Left hindlimb (tissue), 1 donor: ENCODE measurements at regions not wholly inside any gene's neighbourhood (a gene's known extent, or its start where the extent isn't known, plus 50 kb on each side); places are given as distances from the start of the nearest gene placed in this dataset.
"Not testable (repeated sequence)": the region's sequence is repeated elsewhere in the genome, so short reads cannot be mapped to it uniquely, and the experiment has no call there.

Source experiments
- DNase-seq: peaks from one replicate; pipeline ENCODE4 v3.0.0-alpha.2; 2018

DNA sequence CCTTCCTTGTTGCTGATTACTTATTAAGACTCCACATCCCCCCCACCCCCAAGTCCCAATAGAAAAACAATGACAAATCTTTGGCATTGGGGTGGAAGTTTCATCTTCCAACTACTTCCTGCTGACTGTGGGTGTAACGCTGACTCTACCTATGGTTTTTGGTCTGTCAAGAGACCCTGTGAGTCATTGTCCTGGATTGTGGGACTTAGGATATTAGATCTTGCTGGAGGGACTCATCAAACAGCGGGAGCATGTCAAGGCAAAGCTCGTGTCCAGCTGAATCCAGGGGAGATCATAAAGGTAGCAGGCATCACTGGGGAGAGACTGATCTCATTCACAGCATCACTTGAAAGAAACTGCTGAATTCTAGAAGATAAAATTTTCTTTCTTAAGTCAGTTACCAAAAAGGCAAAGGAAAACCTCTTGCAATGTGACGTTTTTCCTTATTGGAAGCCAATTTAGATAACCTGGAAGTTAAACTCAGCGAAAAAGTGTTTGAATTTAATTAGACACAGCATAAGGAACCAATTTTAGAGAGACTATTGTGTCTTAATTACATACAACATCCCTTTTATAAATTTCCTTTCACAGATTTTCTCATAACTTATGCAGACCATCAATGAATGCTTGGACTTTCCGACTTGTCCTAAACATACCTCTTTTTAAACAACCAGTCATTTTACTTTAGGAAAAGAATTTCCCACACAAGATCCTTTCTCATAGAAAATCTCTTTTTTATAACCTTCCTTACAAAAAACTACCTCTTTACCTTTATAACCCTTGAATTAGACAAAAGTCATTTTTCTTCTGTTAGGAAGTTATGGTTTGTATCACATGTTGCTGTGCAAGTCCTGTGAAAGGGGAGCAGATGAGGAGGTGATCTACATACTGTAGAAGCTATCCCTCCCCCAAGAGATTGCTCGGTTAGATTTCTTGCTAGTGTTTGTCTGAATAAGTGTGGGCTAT, 94.6 kb upstream of the SCAF11 start:
- no peak for DNase-seq

DNA sequence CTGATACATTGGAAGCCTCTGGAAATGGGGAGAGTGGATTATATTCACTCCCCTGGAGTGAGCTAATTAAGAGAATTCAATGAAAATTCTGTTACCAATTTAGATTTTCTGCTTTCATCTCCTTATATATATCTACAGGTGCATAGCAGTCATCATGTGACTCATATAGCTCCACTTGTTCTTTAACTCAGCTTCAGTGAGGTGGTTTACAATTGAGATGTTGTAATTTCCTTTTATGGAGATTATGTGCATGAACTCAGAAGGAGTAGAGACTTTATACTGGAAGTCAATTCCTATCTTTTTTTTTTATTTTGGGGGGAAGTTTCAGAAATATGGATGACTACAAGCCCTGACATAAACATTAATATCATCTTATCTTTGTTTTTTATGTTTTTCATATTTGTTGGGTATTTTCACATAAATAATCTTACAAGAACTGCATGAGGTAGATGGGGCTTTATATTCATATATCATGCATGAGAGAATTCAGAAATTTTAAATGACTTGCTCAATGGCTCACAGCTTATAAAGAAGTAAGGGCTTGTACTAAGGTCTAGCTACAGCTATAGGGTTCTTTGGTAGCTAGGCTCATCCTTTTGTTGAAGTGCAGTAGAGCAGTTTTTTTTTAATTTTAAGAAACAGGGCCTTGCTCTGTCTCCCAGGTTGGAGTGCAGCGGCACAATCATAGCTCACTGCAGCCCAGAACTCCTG, 92.3 kb upstream of the SCAF11 start:
- DNase-seq: no peak

DNA sequence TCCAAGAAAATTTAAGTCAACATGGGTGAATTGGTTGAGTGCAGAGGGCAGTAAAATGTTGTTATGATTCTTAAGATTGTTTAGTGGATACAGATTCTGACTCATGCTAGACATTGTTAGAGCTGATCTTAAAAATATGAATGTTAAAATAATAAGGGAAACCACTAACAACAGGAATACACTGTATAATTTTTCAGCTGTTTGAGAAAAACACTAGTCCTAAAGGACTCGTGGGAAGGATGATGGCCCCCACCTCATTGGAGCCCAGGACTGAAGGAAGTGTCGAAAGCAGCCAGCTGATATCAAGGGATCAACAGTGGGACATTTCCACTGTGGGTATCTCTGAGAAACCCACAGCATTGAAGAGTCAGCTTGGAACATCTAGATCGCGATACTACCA, 82.9 kb upstream of the SCAF11 start:
- no peak for DNase-seq

DNA sequence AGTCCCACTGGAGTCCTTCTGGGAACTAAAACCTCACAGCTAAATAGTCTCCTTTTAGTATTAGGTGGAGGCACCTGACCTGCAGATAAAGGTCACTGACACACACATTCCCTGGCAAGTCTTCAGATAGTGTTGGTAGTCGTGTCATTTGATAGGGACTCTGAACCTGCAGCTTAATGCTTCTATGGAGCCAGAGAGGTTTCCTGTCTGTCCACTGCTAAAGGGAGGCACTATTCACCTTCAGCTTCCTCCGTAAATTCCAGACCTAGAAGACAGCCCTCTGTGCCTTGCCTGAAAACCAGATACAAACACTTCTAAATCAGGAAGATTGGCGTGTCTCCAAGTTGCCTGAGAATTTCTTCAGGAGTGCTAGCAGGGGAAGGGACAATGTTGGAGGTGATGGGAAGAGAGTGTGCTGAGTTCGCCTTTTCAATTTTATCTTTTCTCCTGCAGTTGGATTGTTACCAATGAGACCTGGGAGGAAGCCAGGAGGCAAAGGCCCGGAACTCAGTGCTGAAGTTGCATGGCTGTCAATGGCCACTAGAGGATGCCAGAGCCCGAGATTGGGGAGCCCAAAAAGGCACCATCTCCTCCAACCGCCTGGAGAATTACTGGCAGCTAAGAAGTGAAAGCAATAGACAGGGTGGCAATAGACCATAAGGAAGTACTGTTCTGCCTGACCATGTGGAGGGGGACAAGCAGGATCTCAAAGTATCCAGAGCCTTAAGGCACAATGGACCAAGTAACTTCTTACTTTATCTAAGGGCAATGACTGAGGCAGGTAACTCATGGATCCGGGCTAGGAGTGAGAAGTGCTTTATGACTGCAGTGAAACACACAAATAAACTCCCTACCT, 81.6 kb upstream of the SCAF11 start:
- DNase-seq: no peak

DNA sequence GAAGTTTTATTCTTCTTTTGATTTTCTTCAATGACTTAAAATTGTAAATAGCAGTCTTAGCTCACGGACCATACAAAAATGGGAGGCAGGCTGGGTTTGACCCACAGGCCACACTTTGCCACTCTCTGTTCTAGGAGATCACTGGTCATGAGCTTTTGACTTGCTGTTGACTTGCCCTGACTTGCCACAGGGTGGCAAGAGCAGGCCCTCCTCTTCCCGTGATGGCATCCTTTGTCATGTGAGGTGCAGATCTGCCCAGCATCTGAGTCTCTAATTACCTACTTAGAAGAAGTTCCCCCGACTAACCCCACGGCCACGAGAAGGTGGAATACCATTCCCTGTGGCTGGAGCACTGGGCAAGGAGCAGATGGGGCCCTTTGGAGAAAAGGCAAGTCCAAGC, 81.0 kb upstream of the SCAF11 start:
- no peak for DNase-seq

DNA sequence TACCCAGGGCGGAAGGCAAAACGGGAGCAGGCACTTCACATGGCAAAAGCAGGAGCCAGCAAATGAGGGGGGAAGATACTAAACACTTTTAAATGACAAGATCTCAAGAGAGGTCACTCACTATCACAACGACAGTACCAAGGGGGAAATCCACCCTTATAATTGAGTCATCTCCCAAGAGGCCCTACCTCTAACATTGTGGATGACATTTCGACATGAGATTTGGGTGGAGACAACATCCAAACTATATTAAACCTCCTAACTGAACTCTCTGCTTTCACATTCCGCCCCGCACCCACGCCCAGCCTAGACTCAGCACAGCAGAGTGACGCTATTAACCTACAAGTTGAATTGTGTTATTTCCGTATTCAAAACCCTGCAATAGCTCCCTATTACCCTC, 76.7 kb upstream of the SCAF11 start:
- DNase-seq: no peak

DNA sequence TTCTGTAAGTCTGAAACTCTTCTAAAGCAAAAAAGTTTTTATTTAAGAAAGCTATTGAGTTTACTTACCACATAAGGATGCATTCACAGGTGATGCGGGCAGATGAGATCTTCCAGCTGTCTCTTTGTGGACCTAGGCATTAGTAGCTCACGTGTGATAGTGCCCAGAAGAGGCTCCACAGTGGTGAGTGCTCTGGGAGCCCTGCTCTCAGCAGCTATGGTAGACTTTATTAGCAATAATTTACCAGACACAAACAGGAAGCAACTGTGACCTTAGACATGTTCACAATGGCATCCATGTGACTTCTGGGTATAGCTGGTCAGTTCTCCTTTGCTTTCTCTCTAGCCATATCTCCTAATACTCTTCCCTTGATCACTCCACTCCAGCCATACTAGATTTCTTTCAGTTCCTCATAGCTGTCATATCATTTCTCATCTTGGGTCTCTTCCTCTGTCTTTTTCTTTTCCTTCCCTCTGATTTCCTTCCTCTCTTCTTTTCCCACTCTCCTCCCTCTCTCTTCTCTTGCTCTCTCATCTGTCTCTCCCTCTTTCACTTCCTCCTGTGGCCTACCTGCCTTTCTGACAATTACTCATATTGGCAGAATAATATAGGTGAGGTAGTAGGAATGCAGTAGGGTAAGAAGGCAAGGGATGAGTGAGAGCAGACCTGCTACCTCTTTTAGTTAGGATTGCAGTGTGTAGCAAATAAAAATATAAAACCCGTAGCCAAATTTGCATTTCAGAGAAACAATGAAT, 75.2 kb upstream of the SCAF11 start:
- no peak for DNase-seq

DNA sequence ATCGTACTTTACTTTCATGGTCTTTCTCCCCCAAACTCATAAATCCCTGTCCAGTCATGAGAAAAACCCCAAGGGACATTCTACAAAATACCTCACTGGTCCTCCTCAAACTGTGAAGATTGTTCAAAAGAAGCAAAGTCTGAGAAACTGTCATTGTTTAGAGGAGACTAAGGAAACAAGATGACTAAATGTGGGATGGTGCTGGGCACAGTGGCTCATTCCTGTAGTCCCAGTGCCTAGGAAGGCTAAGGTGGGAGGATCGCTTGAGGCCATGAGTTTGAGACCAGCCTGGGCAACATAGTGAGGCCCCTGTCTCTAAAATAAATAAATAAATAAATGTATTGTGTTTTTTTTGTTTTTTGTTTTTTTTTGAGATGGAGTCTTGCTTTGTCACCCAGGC, 74.2 kb upstream of the SCAF11 start:
- DNase-seq: no peak

DNA sequence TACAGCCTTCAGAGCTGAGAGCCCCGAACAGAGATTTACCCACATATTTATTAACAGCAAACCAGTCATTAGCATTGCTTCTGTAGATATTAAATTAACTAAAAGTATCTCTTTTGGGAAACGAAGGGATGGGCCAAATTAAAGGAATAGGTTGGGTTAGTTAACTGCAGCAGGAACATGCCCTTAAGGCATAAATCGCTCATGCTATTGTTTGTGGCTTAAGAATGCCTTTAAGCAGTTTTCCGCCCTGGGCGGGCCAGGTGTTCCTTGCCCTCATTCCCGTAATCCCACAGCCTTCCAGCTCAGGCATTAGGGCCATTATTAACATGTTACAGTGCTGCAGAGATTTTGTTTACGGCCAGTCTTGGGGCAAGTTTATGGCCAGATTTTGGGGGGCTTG, 68.3 kb upstream of the SCAF11 start:
- not testable (repeated sequence) for DNase-seq

DNA sequence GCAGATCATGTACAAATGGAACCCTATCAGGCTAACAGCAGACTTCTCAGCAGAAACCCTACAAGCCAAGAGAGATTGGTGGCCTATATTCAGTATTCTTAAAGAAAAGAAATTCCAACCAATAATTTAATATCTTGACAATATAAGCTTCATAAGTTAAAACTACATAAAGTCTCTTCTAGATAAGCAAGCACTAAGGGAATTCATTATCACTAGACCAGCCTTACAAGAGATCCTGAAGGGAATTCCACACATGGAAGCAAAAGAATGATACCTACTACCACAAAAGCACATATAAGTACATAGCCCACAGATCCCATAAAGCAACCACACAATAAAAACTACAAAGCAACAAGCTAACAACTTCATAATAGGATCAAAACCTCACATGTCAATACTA, 60.4 kb upstream of the SCAF11 start:
- no peak for DNase-seq

DNA sequence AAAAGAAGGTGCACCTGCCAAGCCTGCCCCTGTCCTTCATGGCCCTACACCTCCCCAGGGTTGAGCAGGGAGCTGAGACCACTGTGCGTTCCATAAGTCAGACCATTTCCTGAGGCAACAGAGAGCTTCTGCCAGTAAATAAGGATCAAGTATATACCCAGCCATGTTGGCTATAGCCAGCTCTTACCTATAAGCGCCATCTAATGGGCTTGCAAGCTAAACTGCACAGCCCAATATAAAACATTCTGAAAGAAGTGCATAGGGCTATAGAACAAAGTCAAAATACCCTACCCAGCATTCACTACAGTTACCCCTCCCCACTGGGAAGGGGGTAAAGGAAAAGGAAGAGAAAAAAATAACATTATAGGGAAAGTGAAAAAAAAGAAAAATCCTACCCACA, 59.3 kb upstream of the SCAF11 start:
- DNase-seq: no peak

DNA sequence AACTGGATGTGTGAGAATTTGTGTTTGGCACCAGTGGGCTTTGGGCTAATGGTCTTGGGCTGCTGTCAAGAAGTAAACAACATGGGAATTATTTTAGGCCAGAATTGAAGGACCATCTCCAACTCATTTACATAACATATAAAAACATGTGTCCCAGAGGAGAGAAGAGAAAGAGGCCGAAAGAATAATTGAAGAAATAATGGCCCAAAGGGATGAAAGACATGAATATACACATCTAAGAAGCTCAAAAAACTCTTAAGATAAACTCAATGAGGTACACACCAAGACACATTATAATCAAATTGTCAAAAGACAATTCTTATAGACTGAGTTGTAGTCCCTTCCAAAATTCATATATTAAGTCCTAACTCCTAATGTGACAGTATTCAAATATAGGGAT, 56.1 kb upstream of the SCAF11 start:
- DNase-seq: no peak

DNA sequence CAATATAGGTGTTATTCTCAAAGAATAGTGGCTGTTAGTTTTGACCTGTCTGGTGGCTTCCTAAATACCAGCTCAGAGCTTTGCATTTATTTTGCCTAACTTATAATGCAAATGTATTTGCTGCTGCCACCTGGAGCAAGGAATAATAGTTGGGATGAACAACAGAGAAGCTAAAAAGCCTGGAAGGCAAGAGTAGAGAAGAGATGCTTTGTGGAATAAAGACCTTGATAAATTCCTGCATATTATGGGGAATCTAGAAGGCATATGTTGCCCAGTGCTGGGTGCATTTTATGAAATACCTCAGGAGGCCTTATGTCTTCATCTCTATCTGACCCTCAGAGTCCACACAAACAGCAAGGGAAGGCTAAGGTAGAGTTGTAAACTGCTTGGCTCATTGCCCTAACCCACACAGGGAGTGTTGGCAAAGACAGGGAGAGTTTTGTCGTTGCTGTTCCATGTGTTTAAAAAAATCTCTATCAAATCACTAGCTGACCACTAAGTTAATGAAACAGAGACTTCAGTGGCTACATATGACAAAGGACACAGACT, 53.7 kb upstream of the SCAF11 start:
- DNase-seq: no peak
